ENCODE measurements at regions not wholly inside any gene's neighbourhood (a gene's known extent, or its start where the extent isn't known, plus 50 kb on each side); places are given as distances from the start of the nearest gene placed in this dataset.

GRCh38 chr20:63134201-63134612 is 81.7 kb downstream of the YTHDF1 start:
- no peak for TF ChIP-seq ETV1 (tag; conservative IDR thresholded peaks at IDR 0.05; ENCODE audit: low read depth)
- no peak for TF ChIP-seq ZBTB17 (CRISPR knock-in tag; IDR thresholded peaks at IDR 0.05)
- TF ChIP-seq NRF1 (conservative IDR thresholded peaks at IDR 0.05 in 1 of 2, IDR thresholded peaks at IDR 0.05 in 1 of 2) = no peak
- no peak for TF ChIP-seq SP1 (CRISPR knock-in tag; IDR thresholded peaks at IDR 0.05)
- no peak for TF ChIP-seq STAT6 (CRISPR knock-in tag; IDR thresholded peaks at IDR 0.05)
- TF ChIP-seq TCF7L2 (IDR thresholded peaks at IDR 0.05; ENCODE audit: low read depth, low read length) = no peak

All from K562 (cell line).